ENCODE measurements at regions not wholly inside any gene's neighbourhood (a gene's known extent, or its start where the extent isn't known, plus 50 kb on each side); places are given as distances from the start of the nearest gene placed in this dataset.
A peak's percentile ranks its signal among the peaks of the same experiment; 100 is the strongest.

- Histone ChIP-seq H3K4me3 (no peak overlapping the region), H3K9me3 (replicated peaks) (no peaks in the 10 kb centered on the region), H3K27me3 (no peaks in the 10 kb centered on the region), H3K4me1 (peaks cover 3% of the 10 kb centered on the region; the same call in 1 of the 2 replicates), H3K27ac (no peak overlapping the region), H3K36me3 (no peaks in the 10 kb centered on the region)
- DNase-seq, result no peak
Observed at GRCh38 chr3:159817571-159817970, 171.1 kb upstream of the IL12A start.

GRCh38 chr3:159818399-159818798 is 170.2 kb upstream of the IL12A start:
- Histone ChIP-seq H3K4me3 (no peak overlapping the region), H3K9me3 (replicated peaks) (no peaks in the 10 kb centered on the region), H3K4me1 (peaks cover 3% of the 10 kb centered on the region; the same call in 1 of the 2 replicates), H3K27ac (no peak overlapping the region), H3K27me3 (no peaks in the 10 kb centered on the region), H3K36me3 (no peaks in the 10 kb centered on the region)
- DNase-seq, result peak in 1 of 2 experiments; percentile 35

- Histone ChIP-seq H3K27me3 (no peaks in the 10 kb centered on the region), H3K36me3 (no peaks in the 10 kb centered on the region), H3K27ac (no peak overlapping the region), H3K9me3 (replicated peaks) (no peaks in the 10 kb centered on the region), H3K4me1 (no peaks in the 10 kb centered on the region; the same call in 1 of the 2 replicates), H3K4me3 (no peak overlapping the region)
- no peak for DNase-seq
Observed at GRCh38 chr3:159818997-159819500, 169.6 kb upstream of the IL12A start.

- DNase-seq, result no peak
- Histone ChIP-seq H3K27ac (no peak overlapping the region), H3K4me3 (no peak overlapping the region), H3K9me3 (replicated peaks) (no peaks in the 10 kb centered on the region), H3K36me3 (no peaks in the 10 kb centered on the region), H3K27me3 (no peaks in the 10 kb centered on the region), H3K4me1 (no peaks in the 10 kb centered on the region)
Observed at GRCh38 chr3:159819676-159820075, 169.0 kb upstream of the IL12A start.

- Histone ChIP-seq H3K4me3 (no peak overlapping the region), H3K4me1 (no peaks in the 10 kb centered on the region), H3K9me3 (replicated peaks) (no peaks in the 10 kb centered on the region), H3K27ac (no peak overlapping the region), H3K27me3 (no peaks in the 10 kb centered on the region), H3K36me3 (no peaks in the 10 kb centered on the region)
- DNase-seq, result no peak
Observed at GRCh38 chr3:159821110-159821509, 167.5 kb upstream of the IL12A start.

- H3K9me3 ChIP-seq (replicated peaks), result no peaks in the 10 kb centered on the region
- H3K36me3 ChIP-seq, result no peaks in the 10 kb centered on the region
- DNase-seq, result no peak
- H3K4me1 ChIP-seq, result no peaks in the 10 kb centered on the region
- H3K4me3 ChIP-seq, result no peak overlapping the region
- H3K27ac ChIP-seq, result no peak overlapping the region
- H3K27me3 ChIP-seq, result no peaks in the 10 kb centered on the region
Observed at GRCh38 chr3:159821736-159822135, 166.9 kb upstream of the IL12A start.

- Histone ChIP-seq H3K4me1 (peaks cover 3% of the 10 kb centered on the region), H3K27me3 (no peaks in the 10 kb centered on the region), H3K36me3 (no peaks in the 10 kb centered on the region), H3K27ac (peak overlapping the region; percentile 6; the same call in 1 of the 2 replicates), H3K9me3 (replicated peaks) (no peaks in the 10 kb centered on the region), H3K4me3 (no peak overlapping the region)
- DNase-seq, result no peak
Observed at GRCh38 chr3:159823780-159824179, 164.9 kb upstream of the IL12A start.

- Histone ChIP-seq H3K36me3 (no peaks in the 10 kb centered on the region), H3K4me3 (no peak overlapping the region), H3K9me3 (replicated peaks) (no peaks in the 10 kb centered on the region), H3K4me1 (peaks cover 9% of the 10 kb centered on the region), H3K27ac (peak overlapping the region; percentile 6; the same call in 1 of the 2 replicates), H3K27me3 (no peaks in the 10 kb centered on the region)
- no peak for DNase-seq
Observed at GRCh38 chr3:159824333-159824732, 164.3 kb upstream of the IL12A start.

GRCh38 chr3:159825216-159825854 is 163.3 kb upstream of the IL12A start:
- no peak overlapping the region for H3K27ac ChIP-seq
- no peaks in the 10 kb centered on the region for H3K36me3 ChIP-seq
- no peak overlapping the region for H3K4me3 ChIP-seq
- no peaks in the 10 kb centered on the region for H3K9me3 ChIP-seq (replicated peaks)
- no peak for DNase-seq
- H3K27me3 ChIP-seq, result no peaks in the 10 kb centered on the region
- H3K4me1 ChIP-seq, result peaks cover 19% of the 10 kb centered on the region

- Histone ChIP-seq H3K27me3 (no peaks in the 10 kb centered on the region), H3K4me3 (no peak overlapping the region), H3K27ac (peak overlapping the region; percentile 40), H3K4me1 (peaks cover 28% of the 10 kb centered on the region), H3K9me3 (replicated peaks) (no peaks in the 10 kb centered on the region), H3K36me3 (no peaks in the 10 kb centered on the region)
- DNase-seq, result peak in 1 of 2 experiments; percentile 73
Observed at GRCh38 chr3:159828542-159828943, 160.1 kb upstream of the IL12A start.

- H3K36me3 ChIP-seq, result no peaks in the 10 kb centered on the region
- DNase-seq, result no peak
- H3K27me3 ChIP-seq, result no peaks in the 10 kb centered on the region
- H3K27ac ChIP-seq, result peak overlapping the region; percentile 40
- H3K4me3 ChIP-seq, result no peak overlapping the region
- peaks cover 28% of the 10 kb centered on the region for H3K4me1 ChIP-seq
- no peaks in the 10 kb centered on the region for H3K9me3 ChIP-seq (replicated peaks)
Observed at GRCh38 chr3:159829056-159829455, 159.6 kb upstream of the IL12A start.

GRCh38 chr3:159829539-159830227 is 159.0 kb upstream of the IL12A start:
- H3K36me3 ChIP-seq, result no peaks in the 10 kb centered on the region
- no peak overlapping the region for H3K4me3 ChIP-seq
- H3K27me3 ChIP-seq, result no peaks in the 10 kb centered on the region
- DNase-seq, result peak; percentile 77 to 90
- peaks cover 28% of the 10 kb centered on the region for H3K4me1 ChIP-seq
- H3K9me3 ChIP-seq (replicated peaks), result no peaks in the 10 kb centered on the region
- peak overlapping the region; percentile 40 for H3K27ac ChIP-seq

GRCh38 chr3:159830523-159831154 is 158.0 kb upstream of the IL12A start:
- no peak for DNase-seq
- Histone ChIP-seq H3K4me1 (peaks cover 28% of the 10 kb centered on the region), H3K4me3 (no peak overlapping the region), H3K9me3 (replicated peaks) (no peaks in the 10 kb centered on the region), H3K36me3 (no peaks in the 10 kb centered on the region), H3K27ac (no peak overlapping the region), H3K27me3 (no peaks in the 10 kb centered on the region)

GRCh38 chr3:159831466-159831865 is 157.2 kb upstream of the IL12A start:
- Histone ChIP-seq H3K4me3 (no peak overlapping the region), H3K36me3 (no peaks in the 10 kb centered on the region), H3K4me1 (peaks cover 33% of the 10 kb centered on the region), H3K27me3 (no peaks in the 10 kb centered on the region), H3K27ac (no peak overlapping the region), H3K9me3 (replicated peaks) (no peaks in the 10 kb centered on the region)
- DNase-seq, result no peak

GRCh38 chr3:159832024-159832423 is 156.6 kb upstream of the IL12A start:
- Histone ChIP-seq H3K4me3 (no peak overlapping the region), H3K36me3 (no peaks in the 10 kb centered on the region), H3K27ac (no peak overlapping the region), H3K27me3 (no peaks in the 10 kb centered on the region), H3K9me3 (replicated peaks) (no peaks in the 10 kb centered on the region), H3K4me1 (peaks cover 39% of the 10 kb centered on the region)
- no peak for DNase-seq
